ENCODE measurements at regions not wholly inside any gene's neighbourhood (a gene's known extent, or its start where the extent isn't known, plus 50 kb on each side); places are given as distances from the start of the nearest gene placed in this dataset.

GRCh38 chr20:24359321-24360027 lies 110.0 kb upstream of the SYNDIG1 start:
- WGBS (ENCODE audit: missing lambda C conversion rate) = 45% methylated on average over 8 of the region's 8 CpGs
- Histone ChIP-seq H3K27ac (no peak overlapping the region), H3K9me3 (peaks cover 10% of the 10 kb centered on the region; the same call in 2 of the 3 replicates), H3K4me2 (no peak overlapping the region), H3K4me3 (no peak overlapping the region), H3K4me1 (no peaks in the 10 kb centered on the region)
- POLR2A ChIA-PET = no interaction called here
- FAIRE-seq (no peak), DNase-seq (ENCODE audit: low read depth in 1 of 2, low spot score in 1 of 2) (no peak), ATAC-seq (no peak)
- no peak for TF ChIP-seq MAX (IDR thresholded peaks at IDR 0.05)
- no peak for TF ChIP-seq USF2 (IDR thresholded peaks at IDR 0.05)
- TF ChIP-seq CHD4 (IDR thresholded peaks at IDR 0.05; ENCODE audit: borderline replicate concordance) = no peak
- no peak for TF ChIP-seq HOXA7 (CRISPR knock-in tag; IDR thresholded peaks at IDR 0.05)
- no peak for TF ChIP-seq KDM1A (IDR thresholded peaks at IDR 0.05; ENCODE audit: low read depth)
- no peak for TF ChIP-seq RNF2 (IDR thresholded peaks at IDR 0.05; ENCODE audit: borderline replicate concordance, low read depth)
- no peak for TF ChIP-seq ATOH8 (CRISPR knock-in tag; IDR thresholded peaks at IDR 0.05; ENCODE audit: low read depth)
- no peak for TF ChIP-seq NR3C1 (IDR thresholded peaks at IDR 0.05)
- TF ChIP-seq POLR2AphosphoS2 (conservative IDR thresholded peaks at IDR 0.05; ENCODE audit: low read length) = no peak
- no peak for TF ChIP-seq JUNB (IDR thresholded peaks at IDR 0.05)
- no peak for TF ChIP-seq ELK1 (IDR thresholded peaks at IDR 0.05; ENCODE audit: low read depth, low read length)
- TF ChIP-seq RFX5 (IDR thresholded peaks at IDR 0.05) = no peak
- TF ChIP-seq PHF8 (IDR thresholded peaks at IDR 0.05; ENCODE audit: borderline replicate concordance, low read depth) = no peak
- TF ChIP-seq RCOR1 (IDR thresholded peaks at IDR 0.05; ENCODE audit: low read depth, low read length) = no peak
- no peak for TF ChIP-seq BCL3 (IDR thresholded peaks at IDR 0.05)
- TF ChIP-seq MYC (IDR thresholded peaks at IDR 0.05; ENCODE audit: borderline replicate concordance, low read length) = no peak
- no peak for TF ChIP-seq JUN (IDR thresholded peaks at IDR 0.05)
- no peak for TF ChIP-seq NFE2L2 (conservative IDR thresholded peaks at IDR 0.05; ENCODE audit: low read length)
- no peak for TF ChIP-seq HMGXB4 (CRISPR knock-in tag; IDR thresholded peaks at IDR 0.05; ENCODE audit: borderline replicate concordance)
- CTCF ChIA-PET = interaction anchor here (0.9 to 4.3 kb wide), 4 partner anchors 8 to 210 kb away, joined by 3 to 20 read pairs (median 4); no protein-coding TSS in a partner anchor

GRCh38 chr20:24357931-24358330 lies 111.5 kb upstream of the SYNDIG1 start:
- no peak for TF ChIP-seq BHLHE40 (IDR thresholded peaks at IDR 0.05; ENCODE audit: low read depth, low read length)
- TF ChIP-seq REST (IDR thresholded peaks at IDR 0.05) = no peak
- TF ChIP-seq MAX (IDR thresholded peaks at IDR 0.05) = no peak
- no peak for TF ChIP-seq HEYL (CRISPR knock-in tag; IDR thresholded peaks at IDR 0.05)
- TF ChIP-seq CBX8 (IDR thresholded peaks at IDR 0.05) = no peak
- POLR2A ChIA-PET = no interaction called here

More at GRCh38 chr20:24357931-24358330, 111.5 kb upstream of the SYNDIG1 start:
- FAIRE-seq = no peak
- H3K9me3 ChIP-seq = peaks cover 10% of the 10 kb centered on the region; the same call in 2 of the 3 replicates
- H3K4me2 ChIP-seq = no peak overlapping the region
- CTCF ChIA-PET = interaction anchor here (1.5 to 4.3 kb wide), 2 partner anchors 13 to 15 kb away, joined by 4 to 20 read pairs; no protein-coding TSS in a partner anchor
- no peak for ATAC-seq
- no peaks in the 10 kb centered on the region for H3K4me1 ChIP-seq
- no peak overlapping the region for H3K4me3 ChIP-seq
- no peak overlapping the region for H3K27ac ChIP-seq
- DNase-seq (ENCODE audit: low read depth in 1 of 2, low spot score in 1 of 2) = no peak
- 13% methylated on average over 3 of the region's 3 CpGs for WGBS (ENCODE audit: missing lambda C conversion rate)

Data from A549 (cell line).